ENCODE measurements at regions not wholly inside any gene's neighbourhood (a gene's known extent, or its start where the extent isn't known, plus 50 kb on each side); places are given as distances from the start of the nearest gene placed in this dataset.

GRCh38 chr4:117284736-117285135 lies 199.4 kb upstream of the TRAM1L1 start:
- DNase-seq (ENCODE audit: low spot score in 2 of 2), result no peak
- intact Hi-C loops (cut with DNase I; ENCODE audit: low total_unique reads), result no loop called here
- TF ChIP-seq CTCF (IDR thresholded peaks at IDR 0.05), result no peak

GRCh38 chr4:117293784-117294183 lies 208.4 kb upstream of the TRAM1L1 start:
- intact Hi-C loops (cut with DNase I; ENCODE audit: low total_unique reads), result no loop called here
- no peak overlapping the region for H3K4me3 ChIP-seq (ENCODE audit: low read depth, poor library complexity, severe bottlenecking)
- WGBS, 2 donors, result 38 to 68% methylated on average over 1 of the region's 1 CpG
- DNase-seq (ENCODE audit: low spot score in 2 of 2), result no peak
- TF ChIP-seq CTCF (IDR thresholded peaks at IDR 0.05), result no peak
- no peak for TF ChIP-seq POLR2A (IDR thresholded peaks at IDR 0.05)

More at GRCh38 chr4:117284736-117285135, 199.4 kb upstream of the TRAM1L1 start:
- H3K4me3 ChIP-seq (ENCODE audit: low read depth, poor library complexity, severe bottlenecking), result no peak overlapping the region

GRCh38 chr4:117302226-117302625 lies 216.8 kb upstream of the TRAM1L1 start:
- intact Hi-C loops (cut with DNase I; ENCODE audit: low total_unique reads), result no loop called here
- TF ChIP-seq POLR2A (IDR thresholded peaks at IDR 0.05), result no peak
- TF ChIP-seq CTCF (IDR thresholded peaks at IDR 0.05), result no peak
- H3K4me3 ChIP-seq (ENCODE audit: low read depth, poor library complexity, severe bottlenecking), result no peak overlapping the region
- WGBS, 2 donors, result 82 to 84% methylated on average over 2 of the region's 2 CpGs
- DNase-seq (ENCODE audit: low spot score in 2 of 2), result no peak

GRCh38 chr4:117311215-117311614 lies 225.8 kb upstream of the TRAM1L1 start:
- 75 to 85% methylated on average over 2 of the region's 2 CpGs for WGBS, 2 donors
- intact Hi-C loops (cut with DNase I; ENCODE audit: low total_unique reads), result no loop called here
- TF ChIP-seq POLR2A (IDR thresholded peaks at IDR 0.05) (no peak), CTCF (IDR thresholded peaks at IDR 0.05) (no peak)
- no peak overlapping the region for H3K4me3 ChIP-seq (ENCODE audit: low read depth, poor library complexity, severe bottlenecking)
- DNase-seq (ENCODE audit: low spot score in 2 of 2), result no peak

- H3K4me3 ChIP-seq (ENCODE audit: low read depth, poor library complexity, severe bottlenecking), result no peak overlapping the region
- TF ChIP-seq POLR2A (IDR thresholded peaks at IDR 0.05) (no peak), CTCF (IDR thresholded peaks at IDR 0.05) (no peak)
- intact Hi-C loops (cut with DNase I; ENCODE audit: low total_unique reads), result no loop called here
- 72 to 95% methylated on average over 3 of the region's 3 CpGs for WGBS, 2 donors
- no peak for DNase-seq (ENCODE audit: low spot score in 2 of 2)
Measured at GRCh38 chr4:117311989-117312388, 226.6 kb upstream of the TRAM1L1 start.

- WGBS, 2 donors, result 86 to 96% methylated on average over 1 of the region's 1 CpG
- no peak for DNase-seq (ENCODE audit: low spot score in 2 of 2)
- TF ChIP-seq POLR2A (IDR thresholded peaks at IDR 0.05) (no peak), CTCF (IDR thresholded peaks at IDR 0.05) (no peak)
- H3K4me3 ChIP-seq (ENCODE audit: low read depth, poor library complexity, severe bottlenecking), result no peak overlapping the region
- intact Hi-C loops (cut with DNase I; ENCODE audit: low total_unique reads), result no loop called here
Measured at GRCh38 chr4:117324851-117325491, 239.6 kb upstream of the TRAM1L1 start.

Measured in lower leg skin (tissue), 4 donors.